SU-DHL-6 (cell line): ENCODE measurements at regions not wholly inside any gene's neighbourhood (a gene's known extent, or its start where the extent isn't known, plus 50 kb on each side); places are given as distances from the start of the nearest gene placed in this dataset.

Source experiments
- H2AFZ ChIP-seq: fragments of 200-600 bp; sonication (generic); 2 replicates; pipeline ENCODE4 v1.6.1; 2014; ENCODE audit warnings: low read depth, mild to moderate bottlenecking, moderate library complexity, mixed read lengths, antibody characterized with exemption, low read length; ENCODE audit not compliant: severe bottlenecking
- H3F3A ChIP-seq: fragments of 200-600 bp; shearing (Covaris generic); 2 replicates; pipeline ENCODE4 v1.6.0; 2016; ENCODE audit warnings: antibody characterized with exemption, mild to moderate bottlenecking; ENCODE audit not compliant: insufficient read depth
- H3K27ac ChIP-seq: fragments of 200-600 bp; sonication (generic); 2 replicates; pipeline ENCODE4 v1.5.1; 2016; ENCODE audit warnings: low read depth, mild to moderate bottlenecking, low read length, moderate library complexity, mixed read lengths
- H3K27me3 ChIP-seq: fragments of 200-600 bp; sonication (generic), shearing (Covaris generic); 2 replicates; pipeline ENCODE4 v1.6.0; 2014; ENCODE audit warnings: mild to moderate bottlenecking, low read length
- H3K36me3 ChIP-seq: fragments of 200-600 bp; sonication (generic); 2 replicates; pipeline ENCODE4 v1.6.1; 2014; ENCODE audit warnings: mild to moderate bottlenecking, low read length, mixed read lengths
- H3K4me2 ChIP-seq: fragments of 300-600, 200-600 bp; shearing (Covaris generic), sonication (generic); 2 replicates; pipeline ENCODE4 v1.6.0; 2014; ENCODE audit warnings: low read length, low read depth, mild to moderate bottlenecking; ENCODE audit not compliant: poor library complexity, severe bottlenecking
- H3K4me3 ChIP-seq: fragments of 200-600 bp; sonication (generic); 2 replicates; pipeline ENCODE4 v1.5.1; 2014; ENCODE audit warnings: antibody characterized with exemption, low read length, mild to moderate bottlenecking, mixed read lengths; ENCODE audit not compliant: insufficient read depth, poor library complexity, severe bottlenecking
- H3K79me2 ChIP-seq: fragments of 200-600 bp; sonication (generic); 2 replicates; pipeline ENCODE4 v1.6.1; 2014; ENCODE audit warnings: mild to moderate bottlenecking, low read length, moderate library complexity; ENCODE audit not compliant: insufficient read depth
- H3K9ac ChIP-seq: fragments of 200-600 bp; sonication (generic); 2 replicates; pipeline ENCODE4 v1.7.0; 2014; ENCODE audit warnings: mild to moderate bottlenecking, low read length
- H3K9me2 ChIP-seq: fragments of 200-600 bp; sonication (generic); replicated peaks from 2 replicates; pipeline ENCODE4 v1.6.1; 2014; ENCODE audit warnings: low read length; ENCODE audit not compliant: insufficient read depth
- H3K9me3 ChIP-seq: fragments of 200-600 bp; sonication (generic); 2 replicates; pipeline ENCODE4 v1.6.1; 2014; ENCODE audit warnings: low read length, mixed read lengths; ENCODE audit not compliant: insufficient read depth
- H4K20me1 ChIP-seq: fragments of 200-600 bp; sonication (generic); 2 replicates; pipeline ENCODE4 v1.6.1; 2014; ENCODE audit warnings: low read depth, mild to moderate bottlenecking, antibody characterized with exemption, low read length, moderate library complexity, mixed read lengths
- CTCF ChIP-seq: fragments of 200-600 bp; sonication (generic); IDR thresholded peaks from one replicate; pipeline ENCODE4 v1.5.1; 2017; ENCODE audit warnings: antibody characterized with exemption, mild to moderate bottlenecking, low read length, moderate library complexity; ENCODE audit not compliant: insufficient read depth, poor library complexity, severe bottlenecking
- EZH2phosphoT487 ChIP-seq: fragments of 200-600 bp; sonication (generic), shearing (Covaris generic); conservative IDR thresholded peaks from 2 replicates; pipeline ENCODE4 v1.6.1; 2018; ENCODE audit warnings: mild to moderate bottlenecking, antibody characterized with exemption, low read length, moderate library complexity, mixed read lengths

GRCh38 chr11:23112390-23112789 lies 252.1 kb upstream of the CCDC179 start:
- H3K4me2 ChIP-seq, result no peak overlapping the region
- no peaks in the 10 kb centered on the region for H4K20me1 ChIP-seq
- no peak overlapping the region for H2AFZ ChIP-seq

GRCh38 chr11:23112987-23113886 lies 253.0 kb upstream of the CCDC179 start:
- H4K20me1 ChIP-seq, result no peaks in the 10 kb centered on the region
- H3K27ac ChIP-seq, result no peak overlapping the region
- H3K27me3 ChIP-seq, result no peaks in the 10 kb centered on the region
- H3K36me3 ChIP-seq, result no peaks in the 10 kb centered on the region
- no peak for TF ChIP-seq EZH2phosphoT487
- peak; percentile 69 for TF ChIP-seq CTCF
- H3K4me3 ChIP-seq, result no peak overlapping the region
- no peak overlapping the region for H3K4me2 ChIP-seq
- H3K79me2 ChIP-seq, result no peaks in the 10 kb centered on the region
- H2AFZ ChIP-seq, result no peak overlapping the region
- no peaks in the 10 kb centered on the region for H3K9me3 ChIP-seq
- no peak overlapping the region for H3K9ac ChIP-seq
- no peaks in the 10 kb centered on the region for H3K9me2 ChIP-seq
- no peaks in the 10 kb centered on the region for H3F3A ChIP-seq

More at GRCh38 chr11:23112390-23112789, 252.1 kb upstream of the CCDC179 start:
- Histone ChIP-seq H3K9me2 (no peaks in the 10 kb centered on the region), H3K4me3 (no peak overlapping the region), H3K27ac (no peak overlapping the region), H3K79me2 (no peaks in the 10 kb centered on the region), H3K9ac (no peak overlapping the region), H3K36me3 (no peaks in the 10 kb centered on the region), H3F3A (no peaks in the 10 kb centered on the region), H3K9me3 (no peaks in the 10 kb centered on the region), H3K27me3 (no peaks in the 10 kb centered on the region)
- no peak for TF ChIP-seq EZH2phosphoT487
- TF ChIP-seq CTCF, result no peak

GRCh38 chr11:23113887-23114216 lies 253.6 kb upstream of the CCDC179 start:
- Histone ChIP-seq H3K4me2 (no peak overlapping the region), H3K79me2 (no peaks in the 10 kb centered on the region), H3K9ac (no peak overlapping the region), H3K9me3 (no peaks in the 10 kb centered on the region), H3K27me3 (no peaks in the 10 kb centered on the region), H3K36me3 (no peaks in the 10 kb centered on the region), H4K20me1 (no peaks in the 10 kb centered on the region), H2AFZ (no peak overlapping the region), H3F3A (no peaks in the 10 kb centered on the region), H3K4me3 (no peak overlapping the region), H3K9me2 (no peaks in the 10 kb centered on the region), H3K27ac (no peak overlapping the region)
- TF ChIP-seq EZH2phosphoT487 (no peak), CTCF (no peak)
